ENCODE measurements at regions not wholly inside any gene's neighbourhood (a gene's known extent, or its start where the extent isn't known, plus 50 kb on each side); places are given as distances from the start of the nearest gene placed in this dataset.
"Not testable (repeated sequence)": the region's sequence is repeated elsewhere in the genome, so short reads cannot be mapped to it uniquely, and the experiment has no call there.

GRCh38 chr6:142998739-142999138 lies 53.8 kb upstream of the HIVEP2 start:
- H3K4me1 ChIP-seq (ENCODE audit: control insufficient read depth, insufficient read depth, low read length); H3K4me3 ChIP-seq (ENCODE audit: low read depth, low read length); H3K27ac ChIP-seq (ENCODE audit: extremely low read depth, low read depth, low read length); CTCF ChIA-PET; POLR2A ChIA-PET; H3K36me3 ChIP-seq (ENCODE audit: control insufficient read depth in 2 of 2, insufficient read depth in 1 of 2, low read length in 2 of 2); H3K9me3 ChIP-seq (ENCODE audit: control insufficient read depth, insufficient read depth, low read depth, low read length): not testable (repeated sequence)
- TF ChIP-seq, protein P1, sequence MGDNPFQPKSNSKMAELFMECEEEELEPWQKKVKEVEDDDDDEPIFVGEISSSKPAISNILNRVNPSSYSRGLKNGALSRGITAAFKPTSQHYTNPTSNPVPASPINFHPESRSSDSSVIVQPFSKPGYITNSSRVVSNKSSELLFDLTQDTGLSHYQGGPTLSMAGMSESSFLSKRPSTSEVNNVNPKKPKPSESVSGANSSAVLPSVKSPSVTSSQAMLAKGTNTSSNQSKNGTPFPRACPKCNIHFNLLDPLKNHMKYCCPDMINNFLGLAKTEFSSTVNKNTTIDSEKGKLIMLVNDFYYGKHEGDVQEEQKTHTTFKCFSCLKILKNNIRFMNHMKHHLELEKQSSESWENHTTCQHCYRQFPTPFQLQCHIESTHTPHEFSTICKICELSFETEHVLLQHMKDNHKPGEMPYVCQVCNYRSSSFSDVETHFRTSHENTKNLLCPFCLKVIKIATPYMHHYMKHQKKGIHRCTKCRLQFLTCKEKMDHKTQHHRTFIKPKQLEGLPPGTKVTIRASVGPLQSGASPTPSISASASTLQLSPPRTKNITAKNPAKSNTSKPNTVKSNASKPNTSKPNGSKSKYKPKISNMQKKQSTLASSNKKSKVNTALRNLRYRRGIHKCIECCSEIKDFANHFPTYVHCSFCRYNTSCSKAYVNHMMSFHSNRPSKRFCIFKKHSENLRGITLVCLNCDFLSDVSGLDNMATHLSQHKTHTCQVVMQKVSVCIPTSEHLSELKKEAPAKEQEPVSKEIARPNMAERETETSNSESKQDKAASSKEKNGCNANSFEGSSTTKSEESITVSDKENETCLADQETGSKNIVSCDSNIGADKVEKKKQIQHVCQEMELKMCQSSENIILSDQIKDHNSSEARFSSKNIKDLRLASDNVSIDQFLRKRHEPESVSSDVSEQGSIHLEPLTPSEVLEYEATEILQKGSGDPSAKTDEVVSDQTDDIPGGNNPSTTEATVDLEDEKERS (tag by site-specific recombination; IDR thresholded peaks at IDR 0.05): peak; percentile 65; the same call in 1 of the 2 replicates
- peak; percentile 83 for TF ChIP-seq ZNF146 (tag by site-specific recombination; IDR thresholded peaks at IDR 0.05)

GRCh38 chr6:143000811-143001210 lies 55.8 kb upstream of the HIVEP2 start:
- CTCF ChIA-PET: interaction anchor here (0.5 kb wide), 1 partner anchor 319 kb away, joined by 3 read pairs; no protein-coding TSS in a partner anchor

More at GRCh38 chr6:143000811-143001210, 55.8 kb upstream of the HIVEP2 start:
- TF ChIP-seq, protein P2, sequence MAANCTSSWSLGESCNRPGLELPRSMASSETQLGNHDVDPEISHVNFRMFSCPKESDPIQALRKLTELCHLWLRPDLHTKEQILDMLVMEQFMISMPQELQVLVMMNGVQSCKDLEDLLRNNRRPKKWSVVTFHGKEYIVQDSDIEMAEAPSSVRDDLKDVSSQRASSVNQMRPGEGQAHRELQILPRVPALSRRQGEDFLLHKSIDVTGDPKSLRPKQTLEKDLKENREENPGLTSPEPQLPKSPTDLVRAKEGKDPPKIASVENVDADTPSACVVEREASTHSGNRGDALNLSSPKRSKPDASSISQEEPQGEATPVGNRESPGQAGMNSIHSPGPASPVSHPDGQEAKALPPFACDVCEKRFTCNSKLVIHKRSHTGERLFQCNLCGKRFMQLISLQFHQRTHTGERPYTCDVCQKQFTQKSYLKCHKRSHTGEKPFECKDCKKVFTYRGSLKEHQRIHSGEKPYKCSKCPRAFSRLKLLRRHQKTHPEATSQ (tag by site-specific recombination; IDR thresholded peaks at IDR 0.05): no peak
- TF ChIP-seq, protein P3, sequence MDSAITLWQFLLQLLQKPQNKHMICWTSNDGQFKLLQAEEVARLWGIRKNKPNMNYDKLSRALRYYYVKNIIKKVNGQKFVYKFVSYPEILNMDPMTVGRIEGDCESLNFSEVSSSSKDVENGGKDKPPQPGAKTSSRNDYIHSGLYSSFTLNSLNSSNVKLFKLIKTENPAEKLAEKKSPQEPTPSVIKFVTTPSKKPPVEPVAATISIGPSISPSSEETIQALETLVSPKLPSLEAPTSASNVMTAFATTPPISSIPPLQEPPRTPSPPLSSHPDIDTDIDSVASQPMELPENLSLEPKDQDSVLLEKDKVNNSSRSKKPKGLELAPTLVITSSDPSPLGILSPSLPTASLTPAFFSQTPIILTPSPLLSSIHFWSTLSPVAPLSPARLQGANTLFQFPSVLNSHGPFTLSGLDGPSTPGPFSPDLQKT (IDR thresholded peaks at IDR 0.05; ENCODE audit: borderline replicate concordance, low read depth, low read length): no peak
- no peak for TF ChIP-seq ATF2 (tag by site-specific recombination; IDR thresholded peaks at IDR 0.05; ENCODE audit: low read depth)
- no peak for TF ChIP-seq GLI2 (tag by site-specific recombination; IDR thresholded peaks at IDR 0.05; ENCODE audit: borderline replicate concordance, low read depth)
- TF ChIP-seq ZNF391 (tag by site-specific recombination; IDR thresholded peaks at IDR 0.05; ENCODE audit: borderline replicate concordance, low read depth): no peak
- no peak for TF ChIP-seq ZNF169 (tag by site-specific recombination; IDR thresholded peaks at IDR 0.05)
- TF ChIP-seq ZNF426 (tag by site-specific recombination; IDR thresholded peaks at IDR 0.05): no peak
- TF ChIP-seq ZNF654 (tag by site-specific recombination; IDR thresholded peaks at IDR 0.05; ENCODE audit: low read depth): no peak
- no peak for TF ChIP-seq RBAK (tag by site-specific recombination; IDR thresholded peaks at IDR 0.05)
- TF ChIP-seq ZNF302 (tag by site-specific recombination; IDR thresholded peaks at IDR 0.05; ENCODE audit: low read depth): no peak
- no peak for TF ChIP-seq ZNF140 (tag by site-specific recombination; IDR thresholded peaks at IDR 0.05)
- no peak for TF ChIP-seq KLF10 (tag by site-specific recombination; IDR thresholded peaks at IDR 0.05)
- no peak for TF ChIP-seq PRDM2 (tag by site-specific recombination; IDR thresholded peaks at IDR 0.05; ENCODE audit: borderline replicate concordance)
- TF ChIP-seq TRIM28 (IDR thresholded peaks at IDR 0.05; ENCODE audit: borderline replicate concordance, low read length): no peak
- TF ChIP-seq ZNF23 (tag by site-specific recombination; IDR thresholded peaks at IDR 0.05; ENCODE audit: borderline replicate concordance): no peak
- TF ChIP-seq ZNF10 (tag by site-specific recombination; IDR thresholded peaks at IDR 0.05): no peak
- TF ChIP-seq KLF7 (tag by site-specific recombination; IDR thresholded peaks at IDR 0.05; ENCODE audit: borderline replicate concordance): no peak
- no peak for TF ChIP-seq ZNF157 (tag by site-specific recombination; IDR thresholded peaks at IDR 0.05)
- TF ChIP-seq ZNF37A (tag by site-specific recombination; IDR thresholded peaks at IDR 0.05): no peak
- Histone ChIP-seq H3K4me3 (ENCODE audit: low read depth, low read length) (no peak overlapping the region), H3K36me3 (ENCODE audit: control insufficient read depth in 2 of 2, insufficient read depth in 1 of 2, low read length in 2 of 2) (no peaks in the 10 kb centered on the region), H3K27ac (ENCODE audit: extremely low read depth, low read depth, low read length) (no peak overlapping the region), H3K4me1 (ENCODE audit: control insufficient read depth, insufficient read depth, low read length) (no peaks in the 10 kb centered on the region), H3K9me3 (ENCODE audit: control insufficient read depth, insufficient read depth, low read depth, low read length) (no peaks in the 10 kb centered on the region; the same call in 1 of the 2 replicates)
- POLR2A ChIA-PET: no interaction called here

All from HEK293 (cell line).